ENCODE measurements at regions not wholly inside any gene's neighbourhood (a gene's known extent, or its start where the extent isn't known, plus 50 kb on each side); places are given as distances from the start of the nearest gene placed in this dataset.

DNA sequence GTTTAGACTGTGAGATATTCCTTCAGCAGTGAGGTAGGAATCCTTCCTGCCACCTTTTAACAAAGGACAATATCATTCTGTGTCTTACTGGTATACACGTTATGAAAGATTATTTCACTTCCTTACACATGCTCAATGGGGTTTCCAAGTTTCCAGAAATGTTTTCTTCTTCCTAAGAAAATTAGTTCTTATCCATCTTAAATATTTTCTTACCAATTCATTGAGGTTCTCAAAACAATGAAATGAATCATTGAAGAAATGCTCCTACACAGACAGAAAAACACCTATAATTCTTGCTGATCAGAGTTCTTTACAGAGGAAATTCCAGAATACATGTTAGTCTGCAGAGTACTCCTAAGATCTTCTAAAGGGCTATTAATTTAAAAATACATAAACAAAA lies 51.4 kb upstream of the SEC61G start:
- TF ChIP-seq, protein P1, sequence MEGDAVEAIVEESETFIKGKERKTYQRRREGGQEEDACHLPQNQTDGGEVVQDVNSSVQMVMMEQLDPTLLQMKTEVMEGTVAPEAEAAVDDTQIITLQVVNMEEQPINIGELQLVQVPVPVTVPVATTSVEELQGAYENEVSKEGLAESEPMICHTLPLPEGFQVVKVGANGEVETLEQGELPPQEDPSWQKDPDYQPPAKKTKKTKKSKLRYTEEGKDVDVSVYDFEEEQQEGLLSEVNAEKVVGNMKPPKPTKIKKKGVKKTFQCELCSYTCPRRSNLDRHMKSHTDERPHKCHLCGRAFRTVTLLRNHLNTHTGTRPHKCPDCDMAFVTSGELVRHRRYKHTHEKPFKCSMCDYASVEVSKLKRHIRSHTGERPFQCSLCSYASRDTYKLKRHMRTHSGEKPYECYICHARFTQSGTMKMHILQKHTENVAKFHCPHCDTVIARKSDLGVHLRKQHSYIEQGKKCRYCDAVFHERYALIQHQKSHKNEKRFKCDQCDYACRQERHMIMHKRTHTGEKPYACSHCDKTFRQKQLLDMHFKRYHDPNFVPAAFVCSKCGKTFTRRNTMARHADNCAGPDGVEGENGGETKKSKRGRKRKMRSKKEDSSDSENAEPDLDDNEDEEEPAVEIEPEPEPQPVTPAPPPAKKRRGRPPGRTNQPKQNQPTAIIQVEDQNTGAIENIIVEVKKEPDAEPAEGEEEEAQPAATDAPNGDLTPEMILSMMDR (IDR thresholded peaks at IDR 0.05; ENCODE audit: unreplicated experiment), result no peak
- DNase-seq (ENCODE audit: unreplicated experiment), result no peak
- Mint-ChIP-seq H3K27ac (ENCODE audit: low read depth, unreplicated experiment) (peak overlapping the region; percentile 73), H3K4me1 (ENCODE audit: insufficient read depth, unreplicated experiment) (peaks cover 37% of the 10 kb centered on the region), H3K27me3 (ENCODE audit: insufficient read depth, unreplicated experiment) (no peaks in the 10 kb centered on the region), H3K4me3 (ENCODE audit: unreplicated experiment) (no peak overlapping the region), H3K9me3 (ENCODE audit: unreplicated experiment) (peaks cover 7% of the 10 kb centered on the region), H3K36me3 (ENCODE audit: insufficient read depth, unreplicated experiment) (no peaks in the 10 kb centered on the region)
- ChIA-PET POLR2A (no interaction called here), CTCF (no interaction called here)
- BruUV-seq (replicated peaks), result no TSS peak
- intact Hi-C loops (cut with micrococcal nuclease), result no loop called here

DNA sequence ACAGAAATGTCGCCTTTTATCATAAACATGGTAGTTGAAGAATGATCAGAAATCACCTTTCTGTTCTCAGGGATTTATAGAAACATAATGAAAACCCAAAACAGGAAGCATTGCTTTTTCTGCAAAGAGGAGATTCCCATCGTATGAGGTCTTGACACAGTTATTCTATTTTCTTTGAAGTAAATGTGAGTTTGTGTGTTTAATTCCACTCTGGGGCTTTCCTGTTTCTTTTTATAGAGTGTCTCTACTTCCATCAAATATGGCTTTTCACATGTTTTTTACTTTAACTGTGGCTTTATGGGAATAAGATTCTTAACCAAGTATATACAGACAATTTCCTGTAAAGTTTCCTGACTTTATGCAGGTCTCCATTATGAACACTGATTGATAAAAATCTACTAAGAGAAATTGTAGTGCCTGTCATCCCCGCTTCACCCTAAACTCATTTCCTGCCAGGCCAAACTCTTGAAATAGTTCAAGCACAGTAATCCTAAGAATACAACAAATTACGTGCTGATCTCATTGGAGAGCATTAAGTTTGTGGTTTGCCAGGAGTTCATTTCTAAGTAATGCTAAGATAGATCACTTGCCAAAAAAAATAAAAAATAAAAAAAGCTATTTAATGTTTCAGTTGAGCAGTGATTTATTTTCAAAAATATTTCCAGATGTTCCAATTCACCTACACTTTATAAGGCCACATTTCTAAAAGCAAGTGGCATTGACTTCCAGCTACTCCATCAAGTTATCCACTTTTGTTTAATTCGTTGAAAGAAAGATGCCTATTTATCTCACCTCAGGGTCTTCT lies 52.2 kb upstream of the SEC61G start:
- Mint-ChIP-seq H3K27ac (ENCODE audit: low read depth, unreplicated experiment) (peak overlapping the region; percentile 73), H3K4me1 (ENCODE audit: insufficient read depth, unreplicated experiment) (peaks cover 37% of the 10 kb centered on the region), H3K27me3 (ENCODE audit: insufficient read depth, unreplicated experiment) (no peaks in the 10 kb centered on the region), H3K4me3 (ENCODE audit: unreplicated experiment) (no peak overlapping the region), H3K9me3 (ENCODE audit: unreplicated experiment) (peaks cover 5% of the 10 kb centered on the region), H3K36me3 (ENCODE audit: insufficient read depth, unreplicated experiment) (no peaks in the 10 kb centered on the region)
- DNase-seq (ENCODE audit: unreplicated experiment), result peak; percentile 31
- BruUV-seq (replicated peaks), result no TSS peak
- CTCF ChIA-PET, result interaction anchor here (1.3 kb wide), 1 partner anchor 12 kb away, joined by 4 read pairs; no protein-coding TSS in a partner anchor
- TF ChIP-seq, protein P1 (IDR thresholded peaks at IDR 0.05; ENCODE audit: unreplicated experiment), result no peak
- intact Hi-C loops (cut with micrococcal nuclease), result no loop called here
- POLR2A ChIA-PET, result interaction anchor here (1.2 to 2.6 kb wide), 4 partner anchors 17 to 156 kb away, joined by 3 to 10 read pairs (median 6); no protein-coding TSS in a partner anchor

- TF ChIP-seq, protein P1 (IDR thresholded peaks at IDR 0.05; ENCODE audit: unreplicated experiment), result no peak
- Mint-ChIP-seq H3K4me1 (ENCODE audit: insufficient read depth, unreplicated experiment) (peaks cover 37% of the 10 kb centered on the region), H3K27ac (ENCODE audit: low read depth, unreplicated experiment) (peak overlapping the region; percentile 73), H3K9me3 (ENCODE audit: unreplicated experiment) (no peaks in the 10 kb centered on the region), H3K36me3 (ENCODE audit: insufficient read depth, unreplicated experiment) (peaks cover under 1% of the 10 kb centered on the region), H3K4me3 (ENCODE audit: unreplicated experiment) (no peak overlapping the region), H3K27me3 (ENCODE audit: insufficient read depth, unreplicated experiment) (no peaks in the 10 kb centered on the region)
- intact Hi-C loops (cut with micrococcal nuclease), result no loop called here
- ChIA-PET CTCF (interaction anchor here (1.1 to 1.3 kb wide), 2 partner anchors 12 to 443 kb away, joined by 3 to 4 read pairs; no protein-coding TSS in a partner anchor), POLR2A (interaction anchor here (0.6 to 2.6 kb wide), 6 partner anchors 8 to 155 kb away, joined by 3 to 10 read pairs (median 4); no protein-coding TSS in a partner anchor)
- no TSS peak for BruUV-seq (replicated peaks)
- peak; percentile 10 for DNase-seq (ENCODE audit: unreplicated experiment)
Measured at GRCh38 chr7:54811846-54812254, 52.8 kb upstream of the SEC61G start.

GRCh38 chr7:54812756-54813322 lies 53.8 kb upstream of the SEC61G start:
- DNase-seq (ENCODE audit: unreplicated experiment), result no peak
- POLR2A ChIA-PET, result interaction anchor here (0.6 to 2.6 kb wide), 9 partner anchors 9 to 443 kb away, joined by 3 to 10 read pairs (median 4); no protein-coding TSS in a partner anchor
- BruUV-seq (replicated peaks), result no TSS peak
- Mint-ChIP-seq H3K27ac (ENCODE audit: low read depth, unreplicated experiment) (peak overlapping the region; percentile 51), H3K9me3 (ENCODE audit: unreplicated experiment) (no peaks in the 10 kb centered on the region), H3K4me1 (ENCODE audit: insufficient read depth, unreplicated experiment) (peaks cover 37% of the 10 kb centered on the region), H3K27me3 (ENCODE audit: insufficient read depth, unreplicated experiment) (no peaks in the 10 kb centered on the region), H3K4me3 (ENCODE audit: unreplicated experiment) (no peak overlapping the region), H3K36me3 (ENCODE audit: insufficient read depth, unreplicated experiment) (peaks cover 4% of the 10 kb centered on the region)
- CTCF ChIA-PET, result interaction anchor here (0.6 to 2.0 kb wide), 7 partner anchors 11 to 442 kb away, joined by 3 to 8 read pairs (median 3); no protein-coding TSS in a partner anchor
- TF ChIP-seq, protein P1 (IDR thresholded peaks at IDR 0.05; ENCODE audit: unreplicated experiment), result no peak
- intact Hi-C loops (cut with micrococcal nuclease), result no loop called here
